MM.1S (cell line): ENCODE measurements at regions not wholly inside any gene's neighbourhood (a gene's known extent, or its start where the extent isn't known, plus 50 kb on each side); places are given as distances from the start of the nearest gene placed in this dataset.

Experiments used
- DNase-seq: peaks from one replicate; pipeline ENCODE4 v3.0.0-alpha.2; 2015
- H2AFZ ChIP-seq: fragments of 300-600 bp; sonication (generic); 2 replicates; pipeline ENCODE4 v1.6.0; 2016; ENCODE audit warnings: antibody characterized with exemption, low read length
- H3F3A ChIP-seq: fragments of 300-600 bp; sonication (generic); 2 replicates; pipeline ENCODE4 v1.6.1; 2016; ENCODE audit warnings: mild to moderate bottlenecking, antibody characterized with exemption, low read length, moderate library complexity, mixed read lengths; ENCODE audit not compliant: insufficient read depth
- H3K27ac ChIP-seq: fragments of 300-600 bp; sonication (generic); 2 replicates; pipeline ENCODE4 v1.5.1; 2016; ENCODE audit warnings: mild to moderate bottlenecking, low read length
- H3K27me3 ChIP-seq: fragments of 300-600 bp; sonication (generic); replicated peaks from 2 replicates; pipeline ENCODE4 v1.6.0; 2016; ENCODE audit warnings: low read length; ENCODE audit not compliant: insufficient read depth
- H3K36me3 ChIP-seq: fragments of 300-600 bp; sonication (generic); replicated peaks from 2 replicates; pipeline ENCODE4 v1.6.1; 2016; ENCODE audit warnings: mild to moderate bottlenecking, low read length, mixed read lengths; ENCODE audit not compliant: insufficient read depth
- H3K4me1 ChIP-seq: fragments of 300-600 bp; sonication (generic); 2 replicates; pipeline ENCODE4 v1.6.1; 2016; ENCODE audit warnings: low read length, mixed read lengths
- H3K4me2 ChIP-seq: fragments of 300-600 bp; sonication (generic); 2 replicates; pipeline ENCODE4 v1.6.0; 2016; ENCODE audit warnings: low read depth, low read length
- H3K4me3 ChIP-seq: fragments of 300-600 bp; sonication (generic); 2 replicates; pipeline ENCODE4 v1.5.1; 2016; ENCODE audit warnings: low read length, mixed read lengths
- H3K79me2 ChIP-seq: fragments of 300-600 bp; sonication (generic); 2 replicates; pipeline ENCODE4 v1.6.1; 2016; ENCODE audit warnings: mixed run types, low read length, mixed read lengths
- H3K9ac ChIP-seq: fragments of 300-600 bp; sonication (generic); 2 replicates; pipeline ENCODE4 v1.6.1; 2016; ENCODE audit warnings: low read length, mixed read lengths
- H3K9me2 ChIP-seq: fragments of 300-600 bp; sonication (generic); replicated peaks from 2 replicates; pipeline ENCODE4 v1.6.1; 2016; ENCODE audit warnings: mild to moderate bottlenecking, low read length, mixed read lengths; ENCODE audit not compliant: insufficient read depth
- H3K9me3 ChIP-seq: fragments of 300-600 bp; sonication (generic); replicated peaks from 2 replicates; pipeline ENCODE4 v1.6.1; 2016; ENCODE audit warnings: mild to moderate bottlenecking, low read length, mixed read lengths; ENCODE audit not compliant: insufficient read depth
- H4K20me1 ChIP-seq: fragments of 300-600 bp; sonication (generic); 2 replicates; pipeline ENCODE4 v1.6.1; 2016; ENCODE audit warnings: mild to moderate bottlenecking, low read length, moderate library complexity, mixed read lengths; ENCODE audit not compliant: insufficient read depth
- EZH2 ChIP-seq: fragments of 300-600 bp; sonication (generic); optimal IDR thresholded peaks from 2 replicates; pipeline ENCODE3; 2017; ENCODE audit warnings: low read depth, mild to moderate bottlenecking, antibody characterized with exemption, low read length, mixed read lengths
- EZH2phosphoT487 ChIP-seq: fragments of 300-600 bp; sonication (generic); IDR thresholded peaks from 2 replicates; pipeline ENCODE4 v1.6.1; 2018; ENCODE audit warnings: antibody characterized with exemption, low read length
- TF ChIP-seq, protein P1 (sequence below): fragments of 300-600 bp; sonication (generic); IDR thresholded peaks from 2 replicates; pipeline ENCODE4 v1.5.1; 2016; ENCODE audit warnings: antibody characterized with exemption, low read length, mixed read lengths

DNA sequence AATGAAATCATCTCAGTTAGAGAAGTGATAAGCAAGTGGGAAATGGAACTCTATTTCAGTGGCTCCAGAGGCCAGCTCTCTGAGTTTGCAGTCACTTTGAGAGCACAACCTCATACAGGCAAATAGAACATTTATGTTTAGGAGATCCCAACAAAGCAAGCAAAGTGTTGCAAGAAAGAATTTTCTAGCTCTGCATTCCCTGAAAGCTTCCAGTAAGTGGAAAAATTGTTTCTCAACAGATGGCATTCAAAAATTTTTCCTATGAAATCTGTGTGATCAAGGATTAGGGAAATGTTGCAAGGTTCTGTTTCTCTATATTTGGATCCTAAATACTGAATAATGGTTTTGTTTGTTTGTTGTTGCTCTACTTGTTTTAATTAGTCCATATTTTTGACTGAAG lies 764.2 kb upstream of the ZNF608 start:
- Histone ChIP-seq H3F3A (no peaks in the 10 kb centered on the region), H3K9ac (no peak overlapping the region), H2AFZ (no peak overlapping the region), H3K27ac (no peak overlapping the region), H3K27me3 (no peaks in the 10 kb centered on the region), H3K4me1 (no peaks in the 10 kb centered on the region), H3K36me3 (no peaks in the 10 kb centered on the region), H3K79me2 (no peaks in the 10 kb centered on the region), H3K9me2 (no peaks in the 10 kb centered on the region), H3K4me3 (no peak overlapping the region), H4K20me1 (no peaks in the 10 kb centered on the region), H3K9me3 (no peaks in the 10 kb centered on the region), H3K4me2 (no peak overlapping the region)
- TF ChIP-seq, protein P1, sequence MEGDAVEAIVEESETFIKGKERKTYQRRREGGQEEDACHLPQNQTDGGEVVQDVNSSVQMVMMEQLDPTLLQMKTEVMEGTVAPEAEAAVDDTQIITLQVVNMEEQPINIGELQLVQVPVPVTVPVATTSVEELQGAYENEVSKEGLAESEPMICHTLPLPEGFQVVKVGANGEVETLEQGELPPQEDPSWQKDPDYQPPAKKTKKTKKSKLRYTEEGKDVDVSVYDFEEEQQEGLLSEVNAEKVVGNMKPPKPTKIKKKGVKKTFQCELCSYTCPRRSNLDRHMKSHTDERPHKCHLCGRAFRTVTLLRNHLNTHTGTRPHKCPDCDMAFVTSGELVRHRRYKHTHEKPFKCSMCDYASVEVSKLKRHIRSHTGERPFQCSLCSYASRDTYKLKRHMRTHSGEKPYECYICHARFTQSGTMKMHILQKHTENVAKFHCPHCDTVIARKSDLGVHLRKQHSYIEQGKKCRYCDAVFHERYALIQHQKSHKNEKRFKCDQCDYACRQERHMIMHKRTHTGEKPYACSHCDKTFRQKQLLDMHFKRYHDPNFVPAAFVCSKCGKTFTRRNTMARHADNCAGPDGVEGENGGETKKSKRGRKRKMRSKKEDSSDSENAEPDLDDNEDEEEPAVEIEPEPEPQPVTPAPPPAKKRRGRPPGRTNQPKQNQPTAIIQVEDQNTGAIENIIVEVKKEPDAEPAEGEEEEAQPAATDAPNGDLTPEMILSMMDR = no peak
- TF ChIP-seq EZH2 (no peak), EZH2phosphoT487 (no peak)
- no peak for DNase-seq

DNA sequence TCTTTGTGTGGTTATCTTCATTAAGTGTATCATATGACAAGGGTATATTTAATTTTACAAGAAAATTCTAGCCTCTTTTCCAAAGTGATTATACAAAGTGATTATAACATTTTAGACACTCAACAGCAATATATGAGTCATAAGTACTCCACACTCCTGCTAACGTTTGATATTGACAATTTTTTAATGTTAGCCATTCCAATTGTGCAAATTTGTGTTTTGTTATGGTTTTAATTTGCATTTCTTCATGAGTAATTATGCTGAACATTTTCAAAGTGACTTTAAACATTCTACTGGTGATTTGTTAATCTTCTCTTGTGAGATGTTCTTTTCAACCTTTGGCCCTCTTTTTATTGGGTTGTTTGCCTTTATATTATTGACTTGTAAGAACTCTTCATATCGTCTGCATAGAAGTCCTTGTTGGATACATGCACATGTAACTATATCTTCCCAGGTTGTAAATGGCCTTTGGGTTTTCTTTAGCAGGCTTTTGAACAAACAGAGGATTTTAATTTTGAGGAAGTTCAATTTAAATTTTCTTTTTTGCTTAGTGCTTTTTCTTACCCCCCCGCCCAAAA lies 771.6 kb upstream of the ZNF608 start:
- Histone ChIP-seq H3K9me3 (no peaks in the 10 kb centered on the region), H3K36me3 (no peaks in the 10 kb centered on the region), H3K9me2 (no peaks in the 10 kb centered on the region), H3K27ac (no peak overlapping the region), H3K4me3 (no peak overlapping the region), H4K20me1 (no peaks in the 10 kb centered on the region), H3K27me3 (no peaks in the 10 kb centered on the region), H3K79me2 (no peaks in the 10 kb centered on the region), H3F3A (no peaks in the 10 kb centered on the region), H2AFZ (no peak overlapping the region), H3K4me2 (no peak overlapping the region), H3K9ac (no peak overlapping the region), H3K4me1 (no peaks in the 10 kb centered on the region)
- no peak for DNase-seq
- no peak for TF ChIP-seq EZH2
- TF ChIP-seq EZH2phosphoT487 = no peak
- TF ChIP-seq, protein P1 = no peak

DNA sequence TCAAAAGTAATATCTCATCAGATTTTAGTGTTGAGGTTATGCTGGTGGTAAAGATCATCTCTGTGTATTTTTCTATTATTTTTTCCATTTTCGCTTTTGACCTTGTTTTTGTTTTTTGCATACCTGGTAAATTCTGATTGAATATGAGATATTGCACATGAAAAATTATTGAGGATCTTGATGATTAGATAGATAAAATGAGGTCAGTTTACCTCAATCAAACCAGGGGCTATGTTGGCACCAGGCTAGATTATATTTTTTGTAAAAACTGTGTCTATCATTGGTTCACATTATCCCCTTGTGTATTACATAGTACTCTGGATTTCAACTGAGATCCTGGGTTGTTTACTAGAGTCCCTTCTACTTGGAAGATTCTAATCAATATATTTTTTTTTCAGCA lies 774.9 kb upstream of the ZNF608 start:
- Histone ChIP-seq H3K4me3 (no peak overlapping the region), H3K79me2 (no peaks in the 10 kb centered on the region), H3K4me2 (no peak overlapping the region), H3K9ac (no peak overlapping the region), H3K27ac (no peak overlapping the region), H4K20me1 (no peaks in the 10 kb centered on the region), H3K27me3 (no peaks in the 10 kb centered on the region), H2AFZ (no peak overlapping the region), H3K36me3 (no peaks in the 10 kb centered on the region), H3F3A (no peaks in the 10 kb centered on the region), H3K9me3 (no peaks in the 10 kb centered on the region), H3K4me1 (no peaks in the 10 kb centered on the region), H3K9me2 (no peaks in the 10 kb centered on the region)
- TF ChIP-seq, protein P1 = no peak
- TF ChIP-seq EZH2phosphoT487 (no peak), EZH2 (no peak)
- DNase-seq = no peak
